Activated CD4-positive, alpha-beta T cell treated with anti-CD3 and anti-CD28 coated beads, Interleukin-10, Interleukin-2, amounts not matched to agents 100 ng/mL and 50 ng/mL, durations not matched to agents 16 hours and 8 hours (primary cell): ENCODE measurements at regions not wholly inside any gene's neighbourhood (a gene's known extent, or its start where the extent isn't known, plus 50 kb on each side); places are given as distances from the start of the nearest gene placed in this dataset.
"Not testable (repeated sequence)": the region's sequence is repeated elsewhere in the genome, so short reads cannot be mapped to it uniquely, and the experiment has no call there.

Experiments
- DNase-seq: peaks from one replicate; pipeline ENCODE4 v3.0.0-alpha.2; 2020

GRCh38 chr2:75870651-75871137 is 160.0 kb upstream of the GCFC2 start:
- DNase-seq: no peak

GRCh38 chr2:75870133-75870532 is 159.4 kb upstream of the GCFC2 start:
- no peak for DNase-seq

- DNase-seq: no peak
Observed at GRCh38 chr2:75865702-75866101, 155.0 kb upstream of the GCFC2 start.

GRCh38 chr2:75865083-75865482 is 154.4 kb upstream of the GCFC2 start:
- no peak for DNase-seq

- DNase-seq: no peak
Observed at GRCh38 chr2:75862547-75862946, 151.8 kb upstream of the GCFC2 start.

- DNase-seq: no peak
Observed at GRCh38 chr2:75853436-75853835, 142.7 kb upstream of the GCFC2 start.

GRCh38 chr2:75852639-75853038 is 141.9 kb upstream of the GCFC2 start:
- no peak for DNase-seq

GRCh38 chr2:75846683-75847190 is 136.0 kb upstream of the GCFC2 start:
- DNase-seq: no peak

- DNase-seq: peak; percentile 52
Observed at GRCh38 chr2:75844651-75845050, 133.9 kb upstream of the GCFC2 start.

GRCh38 chr2:75834588-75834987 is 123.9 kb upstream of the GCFC2 start:
- not testable (repeated sequence) for DNase-seq

- DNase-seq: no peak
Observed at GRCh38 chr2:75833386-75833785, 122.7 kb upstream of the GCFC2 start.

GRCh38 chr2:75828826-75829225 is 118.1 kb upstream of the GCFC2 start:
- no peak for DNase-seq

- DNase-seq: not testable (repeated sequence)
Observed at GRCh38 chr2:75823515-75823914, 112.8 kb upstream of the GCFC2 start.

- DNase-seq: no peak
Observed at GRCh38 chr2:75822336-75822735, 111.6 kb upstream of the GCFC2 start.

GRCh38 chr2:75820693-75821092 is 110.0 kb upstream of the GCFC2 start:
- DNase-seq: no peak

GRCh38 chr2:75810611-75811330 is 100.1 kb upstream of the GCFC2 start:
- no peak for DNase-seq

GRCh38 chr2:75808793-75809535 is 98.2 kb upstream of the GCFC2 start:
- no peak for DNase-seq

- DNase-seq: no peak
Observed at GRCh38 chr2:75807992-75808391, 97.3 kb upstream of the GCFC2 start.

GRCh38 chr2:75801234-75801982 is 90.7 kb upstream of the GCFC2 start:
- DNase-seq: no peak

- no peak for DNase-seq
Observed at GRCh38 chr2:75800456-75800855, 89.7 kb upstream of the GCFC2 start.

- DNase-seq: no peak
Observed at GRCh38 chr2:75799859-75800258, 89.1 kb upstream of the GCFC2 start.

GRCh38 chr2:75798569-75798968 is 87.9 kb upstream of the GCFC2 start:
- DNase-seq: no peak

GRCh38 chr2:75792996-75793395 is 82.3 kb upstream of the GCFC2 start:
- DNase-seq: no peak
